GM12864 (cell line): ENCODE measurements at regions not wholly inside any gene's neighbourhood (a gene's known extent, or its start where the extent isn't known, plus 50 kb on each side); places are given as distances from the start of the nearest gene placed in this dataset.

Experiments
- DNase-seq: peaks from one replicate; pipeline ENCODE4 v3.0.0-alpha.2; 2011; ENCODE audit warnings: low read depth
- H3K4me3 ChIP-seq: 2 replicates; pipeline ENCODE4 v1.5.1; 2011; ENCODE audit warnings: mild to moderate bottlenecking, low read depth, low read length, control low read depth
- TF ChIP-seq, protein P1 (sequence below): IDR thresholded peaks from 2 replicates; pipeline ENCODE4 v1.5.1; 2011; ENCODE audit warnings: low read depth, mild to moderate bottlenecking, moderate library complexity, low read length, control low read depth, inconsistent platforms; ENCODE audit errors: missing control alignments

DNA sequence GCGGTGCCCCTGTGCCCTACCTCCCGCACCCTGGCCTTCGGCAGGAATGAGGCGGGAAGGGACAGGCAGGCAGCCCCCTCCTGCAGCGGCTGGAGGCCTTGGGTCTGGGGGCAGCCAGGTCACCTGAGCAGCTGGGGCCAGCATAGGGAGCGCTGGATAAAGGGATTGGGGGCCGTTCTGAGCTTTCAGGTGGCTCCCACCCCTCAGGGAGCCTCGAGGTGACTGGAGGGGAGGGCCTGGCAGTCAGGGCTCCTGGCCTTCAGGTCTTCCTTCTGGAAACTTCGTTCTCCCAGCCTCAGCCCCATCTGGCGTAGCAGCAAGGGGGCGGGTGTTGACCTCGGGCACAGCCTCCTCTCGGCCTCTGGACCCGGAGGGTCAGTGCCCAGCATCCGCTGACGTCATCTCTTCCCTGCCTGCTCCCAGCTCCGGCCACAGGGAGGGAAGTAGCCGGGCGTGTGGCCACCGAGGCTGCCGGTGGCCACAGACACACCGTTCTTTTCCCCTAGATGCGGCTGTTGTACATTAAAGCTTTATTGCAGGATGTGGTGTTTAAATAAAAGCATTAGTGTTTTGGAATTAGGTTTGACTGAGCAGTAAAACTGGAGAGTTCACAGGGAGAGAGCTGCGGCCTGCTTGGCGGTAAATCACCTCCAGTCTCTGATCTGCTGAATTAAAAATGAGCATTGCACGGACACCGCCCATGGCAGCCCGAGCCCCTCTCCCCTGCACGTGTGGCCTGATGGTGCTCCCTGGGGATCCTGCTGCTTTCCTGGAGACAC, 80.0 kb upstream of the GATA5 start:
- no peak overlapping the region for H3K4me3 ChIP-seq
- TF ChIP-seq, protein P1, sequence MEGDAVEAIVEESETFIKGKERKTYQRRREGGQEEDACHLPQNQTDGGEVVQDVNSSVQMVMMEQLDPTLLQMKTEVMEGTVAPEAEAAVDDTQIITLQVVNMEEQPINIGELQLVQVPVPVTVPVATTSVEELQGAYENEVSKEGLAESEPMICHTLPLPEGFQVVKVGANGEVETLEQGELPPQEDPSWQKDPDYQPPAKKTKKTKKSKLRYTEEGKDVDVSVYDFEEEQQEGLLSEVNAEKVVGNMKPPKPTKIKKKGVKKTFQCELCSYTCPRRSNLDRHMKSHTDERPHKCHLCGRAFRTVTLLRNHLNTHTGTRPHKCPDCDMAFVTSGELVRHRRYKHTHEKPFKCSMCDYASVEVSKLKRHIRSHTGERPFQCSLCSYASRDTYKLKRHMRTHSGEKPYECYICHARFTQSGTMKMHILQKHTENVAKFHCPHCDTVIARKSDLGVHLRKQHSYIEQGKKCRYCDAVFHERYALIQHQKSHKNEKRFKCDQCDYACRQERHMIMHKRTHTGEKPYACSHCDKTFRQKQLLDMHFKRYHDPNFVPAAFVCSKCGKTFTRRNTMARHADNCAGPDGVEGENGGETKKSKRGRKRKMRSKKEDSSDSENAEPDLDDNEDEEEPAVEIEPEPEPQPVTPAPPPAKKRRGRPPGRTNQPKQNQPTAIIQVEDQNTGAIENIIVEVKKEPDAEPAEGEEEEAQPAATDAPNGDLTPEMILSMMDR: no peak
- no peak for DNase-seq

DNA sequence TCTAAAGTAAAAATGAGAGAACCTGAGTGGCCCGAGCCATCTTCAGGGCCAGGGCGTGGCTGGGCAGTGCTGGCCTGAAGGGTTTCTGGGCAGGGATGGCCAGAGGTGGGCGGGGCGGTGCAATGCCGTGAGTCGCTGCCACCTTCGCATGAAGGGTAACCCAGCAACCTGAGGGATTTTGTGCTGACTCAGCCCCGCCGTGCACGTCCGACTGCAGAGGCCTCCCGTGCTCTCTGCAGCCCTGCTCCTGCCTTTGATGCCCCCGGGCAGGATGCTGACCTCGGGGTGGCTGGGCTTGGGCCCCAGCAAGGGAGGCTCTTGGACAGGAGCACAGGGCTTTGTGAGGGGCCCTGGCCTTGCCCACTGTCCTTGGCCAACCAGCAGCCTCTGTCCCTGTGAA, 81.7 kb upstream of the GATA5 start:
- TF ChIP-seq, protein P1: no peak
- no peak for DNase-seq
- H3K4me3 ChIP-seq: no peak overlapping the region

DNA sequence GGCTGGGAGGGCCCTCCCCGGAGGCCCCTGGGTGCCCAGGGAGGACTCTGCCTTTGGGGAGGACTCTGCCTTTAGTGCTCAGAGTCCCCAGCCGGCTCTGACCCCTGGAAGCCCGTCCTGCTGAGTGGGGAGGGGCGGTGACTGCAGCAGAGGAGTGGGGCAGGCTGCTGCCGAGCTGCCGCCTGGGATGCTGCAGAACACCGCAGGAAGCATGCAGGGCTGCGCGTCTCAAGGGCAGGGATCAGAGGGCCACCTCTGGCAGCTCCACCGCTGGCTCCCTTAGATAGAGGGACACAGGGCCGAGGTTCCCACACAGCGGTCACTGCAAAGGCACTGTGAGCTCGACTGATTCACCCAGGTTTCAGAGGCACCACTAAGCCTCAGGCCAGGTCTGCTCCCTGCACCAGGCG, 82.2 kb upstream of the GATA5 start:
- DNase-seq: no peak
- TF ChIP-seq, protein P1: no peak

DNA sequence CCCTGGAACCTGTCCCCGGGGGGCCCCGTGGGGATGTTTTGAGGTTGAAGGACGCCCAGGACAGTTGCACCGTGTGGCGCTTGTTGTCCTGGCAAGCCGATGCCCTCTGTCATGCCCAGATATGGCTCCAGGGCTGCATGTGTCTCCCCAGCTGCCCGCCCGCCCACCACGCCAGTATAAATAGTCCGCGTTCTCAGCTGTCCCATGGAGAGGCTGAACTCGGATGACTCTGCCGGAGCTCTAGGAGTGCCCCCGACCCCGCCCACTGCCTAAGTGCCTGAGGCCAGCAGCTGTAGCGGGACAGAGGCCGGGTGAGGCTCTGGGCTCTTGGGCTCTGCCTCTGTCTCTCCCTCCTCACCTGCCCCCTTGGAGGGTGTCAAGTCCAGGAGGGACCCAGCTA, 83.0 kb upstream of the GATA5 start:
- no peak for DNase-seq
- TF ChIP-seq, protein P1: no peak
- H3K4me3 ChIP-seq: no peak overlapping the region

More for the DNA sequence above, 82.2 kb upstream of the GATA5 start:
- H3K4me3 ChIP-seq: no peak overlapping the region

DNA sequence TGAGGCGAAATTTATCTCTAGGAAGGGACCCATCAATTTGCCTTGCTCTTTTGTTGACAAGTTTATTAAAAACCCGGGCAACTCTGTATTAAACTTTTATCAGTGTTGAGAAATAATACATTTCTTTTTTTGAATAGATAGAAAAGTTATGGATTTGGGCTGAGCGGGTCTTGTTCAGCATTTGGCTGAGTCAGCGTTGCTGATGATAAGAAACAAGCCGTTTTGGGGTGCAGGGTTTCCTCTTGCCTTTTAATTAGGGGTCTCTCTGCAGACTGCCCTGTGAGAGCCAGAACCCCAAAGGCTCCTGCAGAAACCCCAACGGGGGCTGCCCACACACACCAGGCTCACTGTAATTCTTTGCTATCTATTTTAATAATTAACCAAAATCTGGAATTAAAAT, 82.1 kb upstream of the SLCO4A1 start:
- H3K4me3 ChIP-seq: no peak overlapping the region
- DNase-seq: no peak
- TF ChIP-seq, protein P1: no peak

DNA sequence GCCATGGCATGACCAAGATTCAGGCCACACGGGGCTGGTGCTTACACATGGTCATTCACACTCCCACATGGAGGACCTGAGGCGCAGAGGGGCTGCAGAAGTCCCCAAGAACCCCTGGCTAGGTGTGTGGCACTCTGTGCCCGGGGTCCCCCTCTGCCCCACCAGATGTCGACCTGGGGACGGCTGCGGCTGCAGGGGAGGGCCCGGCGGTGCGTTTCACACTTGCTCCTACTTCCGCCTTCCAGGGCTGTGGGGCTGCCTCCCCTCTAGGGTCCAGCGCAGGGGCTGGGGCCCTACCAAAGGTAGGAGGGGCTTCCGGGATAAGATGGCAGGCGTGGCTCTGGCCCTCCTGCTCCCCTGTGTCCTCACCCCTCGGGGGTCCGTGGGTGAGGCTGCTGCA, 81.1 kb upstream of the SLCO4A1 start:
- DNase-seq: no peak
- TF ChIP-seq, protein P1: no peak
- H3K4me3 ChIP-seq: no peak overlapping the region

DNA sequence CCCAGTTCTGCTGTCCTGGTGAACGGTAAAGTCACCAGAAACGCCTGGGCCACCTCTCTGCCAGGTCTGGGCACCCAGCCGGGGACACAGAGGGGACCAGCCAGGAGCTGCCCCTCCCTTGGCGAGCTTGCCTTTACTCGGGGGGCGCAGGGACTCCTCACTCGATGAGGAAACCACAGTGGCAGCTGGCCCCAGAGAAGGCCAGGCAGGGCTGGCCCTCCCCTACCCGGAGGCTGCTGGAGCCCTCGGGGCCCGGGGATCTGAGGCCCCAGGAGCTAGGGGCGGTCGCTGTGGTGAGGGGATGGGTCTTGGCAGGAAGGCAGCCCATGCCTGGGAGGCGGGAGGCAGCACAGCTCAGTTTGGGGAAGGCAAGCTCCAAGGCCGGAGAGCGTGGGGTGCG, 80.4 kb upstream of the SLCO4A1 start:
- H3K4me3 ChIP-seq: no peak overlapping the region
- TF ChIP-seq, protein P1: no peak
- DNase-seq: no peak
